ENCODE measurements at regions not wholly inside any gene's neighbourhood (a gene's known extent, or its start where the extent isn't known, plus 50 kb on each side); places are given as distances from the start of the nearest gene placed in this dataset.

DNA sequence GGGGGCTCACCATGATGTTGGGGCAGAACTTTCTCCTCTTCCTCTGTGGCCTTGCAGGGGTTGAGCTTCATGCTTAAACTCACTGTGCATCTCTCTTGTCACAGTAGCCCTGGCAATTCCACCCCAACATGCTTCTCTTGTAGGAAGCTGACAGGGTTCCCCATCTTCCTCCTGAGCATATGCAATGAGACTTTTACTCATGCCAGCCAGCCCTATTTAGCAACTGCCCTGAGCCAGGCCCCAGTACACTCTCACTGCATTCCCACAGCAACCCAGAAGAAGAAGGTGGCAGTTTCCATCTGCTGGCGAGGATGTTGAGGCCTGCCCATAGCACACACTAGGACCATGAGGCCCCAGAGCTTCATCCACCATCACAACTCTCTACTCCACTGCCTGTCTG is 72.2 kb upstream of the TEX51 start:
- peaks cover 12% of the 10 kb centered on the region for H3K4me1 Mint-ChIP-seq
- DNase-seq (ENCODE audit: low spot score) (no peak), ATAC-seq (no peak)
- Histone ChIP-seq H3K9me2 (ENCODE audit: insufficient read depth) (peaks cover 5% of the 10 kb centered on the region; the same call in 1 of the 2 replicates), H3K4me3 (no peak overlapping the region), H4K20me1 (replicated peaks; ENCODE audit: insufficient read depth) (no peaks in the 10 kb centered on the region), H3F3A (replicated peaks; ENCODE audit: low read depth) (no peaks in the 10 kb centered on the region), H3K4me2 (no peak overlapping the region), H3K27ac (ENCODE audit: low read depth) (no peak overlapping the region), H3K36me3 (ENCODE audit: insufficient read depth) (no peaks in the 10 kb centered on the region), H3K4me1 (ENCODE audit: insufficient read depth) (peaks cover 7% of the 10 kb centered on the region; the same call in 1 of the 2 replicates), H3K27me3 (ENCODE audit: insufficient read depth) (no peaks in the 10 kb centered on the region), H2AFZ (no peak overlapping the region), H3K79me2 (replicated peaks; ENCODE audit: insufficient read depth) (no peaks in the 10 kb centered on the region)
- no peak for TF ChIP-seq CREB1 (CRISPR knock-in tag; IDR thresholded peaks at IDR 0.05; ENCODE audit: low read depth)
- TF ChIP-seq, protein P1, sequence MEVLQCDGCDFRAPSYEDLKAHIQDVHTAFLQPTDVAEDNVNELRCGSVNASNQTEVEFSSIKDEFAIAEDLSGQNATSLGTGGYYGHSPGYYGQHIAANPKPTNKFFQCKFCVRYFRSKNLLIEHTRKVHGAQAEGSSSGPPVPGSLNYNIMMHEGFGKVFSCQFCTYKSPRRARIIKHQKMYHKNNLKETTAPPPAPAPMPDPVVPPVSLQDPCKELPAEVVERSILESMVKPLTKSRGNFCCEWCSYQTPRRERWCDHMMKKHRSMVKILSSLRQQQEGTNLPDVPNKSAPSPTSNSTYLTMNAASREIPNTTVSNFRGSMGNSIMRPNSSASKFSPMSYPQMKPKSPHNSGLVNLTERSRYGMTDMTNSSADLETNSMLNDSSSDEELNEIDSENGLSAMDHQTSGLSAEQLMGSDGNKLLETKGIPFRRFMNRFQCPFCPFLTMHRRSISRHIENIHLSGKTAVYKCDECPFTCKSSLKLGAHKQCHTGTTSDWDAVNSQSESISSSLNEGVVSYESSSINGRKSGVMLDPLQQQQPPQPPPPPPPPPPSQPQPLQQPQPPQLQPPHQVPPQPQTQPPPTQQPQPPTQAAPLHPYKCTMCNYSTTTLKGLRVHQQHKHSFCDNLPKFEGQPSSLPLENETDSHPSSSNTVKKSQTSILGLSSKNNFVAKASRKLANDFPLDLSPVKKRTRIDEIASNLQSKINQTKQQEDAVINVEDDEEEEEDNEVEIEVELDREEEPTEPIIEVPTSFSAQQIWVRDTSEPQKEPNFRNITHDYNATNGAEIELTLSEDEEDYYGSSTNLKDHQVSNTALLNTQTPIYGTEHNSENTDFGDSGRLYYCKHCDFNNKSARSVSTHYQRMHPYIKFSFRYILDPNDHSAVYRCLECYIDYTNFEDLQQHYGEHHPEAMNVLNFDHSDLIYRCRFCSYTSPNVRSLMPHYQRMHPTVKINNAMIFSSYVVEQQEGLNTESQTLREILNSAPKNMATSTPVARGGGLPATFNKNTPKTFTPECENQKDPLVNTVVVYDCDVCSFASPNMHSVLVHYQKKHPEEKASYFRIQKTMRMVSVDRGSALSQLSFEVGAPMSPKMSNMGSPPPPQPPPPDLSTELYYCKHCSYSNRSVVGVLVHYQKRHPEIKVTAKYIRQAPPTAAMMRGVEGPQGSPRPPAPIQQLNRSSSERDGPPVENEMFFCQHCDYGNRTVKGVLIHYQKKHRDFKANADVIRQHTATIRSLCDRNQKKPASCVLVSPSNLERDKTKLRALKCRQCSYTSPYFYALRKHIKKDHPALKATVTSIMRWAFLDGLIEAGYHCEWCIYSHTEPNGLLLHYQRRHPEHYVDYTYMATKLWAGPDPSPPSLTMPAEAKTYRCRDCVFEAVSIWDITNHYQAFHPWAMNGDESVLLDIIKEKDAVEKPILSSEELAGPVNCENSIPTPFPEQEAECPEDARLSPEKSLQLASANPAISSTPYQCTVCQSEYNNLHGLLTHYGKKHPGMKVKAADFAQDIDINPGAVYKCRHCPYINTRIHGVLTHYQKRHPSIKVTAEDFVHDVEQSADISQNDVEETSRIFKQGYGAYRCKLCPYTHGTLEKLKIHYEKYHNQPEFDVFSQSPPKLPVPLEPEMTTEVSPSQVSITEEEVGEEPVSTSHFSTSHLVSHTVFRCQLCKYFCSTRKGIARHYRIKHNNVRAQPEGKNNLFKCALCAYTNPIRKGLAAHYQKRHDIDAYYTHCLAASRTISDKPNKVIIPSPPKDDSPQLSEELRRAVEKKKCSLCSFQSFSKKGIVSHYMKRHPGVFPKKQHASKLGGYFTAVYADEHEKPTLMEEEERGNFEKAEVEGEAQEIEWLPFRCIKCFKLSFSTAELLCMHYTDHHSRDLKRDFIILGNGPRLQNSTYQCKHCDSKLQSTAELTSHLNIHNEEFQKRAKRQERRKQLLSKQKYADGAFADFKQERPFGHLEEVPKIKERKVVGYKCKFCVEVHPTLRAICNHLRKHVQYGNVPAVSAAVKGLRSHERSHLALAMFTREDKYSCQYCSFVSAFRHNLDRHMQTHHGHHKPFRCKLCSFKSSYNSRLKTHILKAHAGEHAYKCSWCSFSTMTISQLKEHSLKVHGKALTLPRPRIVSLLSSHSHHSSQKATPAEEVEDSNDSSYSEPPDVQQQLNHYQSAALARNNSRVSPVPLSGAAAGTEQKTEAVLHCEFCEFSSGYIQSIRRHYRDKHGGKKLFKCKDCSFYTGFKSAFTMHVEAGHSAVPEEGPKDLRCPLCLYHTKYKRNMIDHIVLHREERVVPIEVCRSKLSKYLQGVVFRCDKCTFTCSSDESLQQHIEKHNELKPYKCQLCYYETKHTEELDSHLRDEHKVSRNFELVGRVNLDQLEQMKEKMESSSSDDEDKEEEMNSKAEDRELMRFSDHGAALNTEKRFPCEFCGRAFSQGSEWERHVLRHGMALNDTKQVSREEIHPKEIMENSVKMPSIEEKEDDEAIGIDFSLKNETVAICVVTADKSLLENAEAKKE (CRISPR knock-in tag; IDR thresholded peaks at IDR 0.05): no peak
- no peaks in the 10 kb centered on the region for H3K9me3 Mint-ChIP-seq
- no peak overlapping the region for H3K27ac Mint-ChIP-seq
- H3K27me3 Mint-ChIP-seq (ENCODE audit: insufficient read depth, low read depth, poor library complexity): peaks cover 4% of the 10 kb centered on the region
- no peaks in the 10 kb centered on the region for H3K36me3 Mint-ChIP-seq (ENCODE audit: low read depth)
- no peak overlapping the region for H3K4me3 Mint-ChIP-seq

DNA sequence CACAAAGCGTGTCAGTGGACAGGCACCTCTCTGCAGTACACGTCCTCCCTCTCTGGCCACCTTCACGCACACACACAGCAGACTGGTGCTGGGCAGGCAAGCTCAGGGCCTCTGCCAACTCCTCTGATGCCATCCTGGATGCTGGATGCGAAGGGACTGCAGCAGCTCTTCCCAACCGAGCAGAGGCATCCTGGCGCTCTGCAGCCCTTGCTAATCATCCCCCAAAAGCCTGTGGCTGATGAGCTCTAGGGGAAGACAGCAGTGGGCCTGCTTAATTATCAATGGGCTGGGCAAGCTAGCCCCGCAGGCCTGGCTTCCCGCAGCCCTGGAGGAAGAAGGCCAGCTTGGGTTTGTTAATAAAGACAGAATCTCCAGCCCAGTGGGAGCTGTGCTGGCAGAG is 71.3 kb upstream of the TEX51 start:
- DNase-seq (ENCODE audit: low spot score): peak; percentile 12
- no peak overlapping the region for H3K27ac Mint-ChIP-seq
- H3K4me2 ChIP-seq: no peak overlapping the region

More for the DNA sequence above, 71.3 kb upstream of the TEX51 start:
- H3K36me3 Mint-ChIP-seq (ENCODE audit: low read depth): no peaks in the 10 kb centered on the region
- Histone ChIP-seq H2AFZ (0 out of 2 replicates have a peak overlapping the region, but pooled peaks have one; percentile 59), H3K27ac (ENCODE audit: low read depth) (no peak overlapping the region), H4K20me1 (replicated peaks; ENCODE audit: insufficient read depth) (no peaks in the 10 kb centered on the region), H3K36me3 (ENCODE audit: insufficient read depth) (no peaks in the 10 kb centered on the region), H3K79me2 (replicated peaks; ENCODE audit: insufficient read depth) (no peaks in the 10 kb centered on the region), H3F3A (replicated peaks; ENCODE audit: low read depth) (no peaks in the 10 kb centered on the region), H3K4me3 (no peak overlapping the region), H3K9me2 (ENCODE audit: insufficient read depth) (peaks cover 5% of the 10 kb centered on the region; the same call in 1 of the 2 replicates), H3K27me3 (ENCODE audit: insufficient read depth) (no peaks in the 10 kb centered on the region), H3K4me1 (ENCODE audit: insufficient read depth) (peaks cover 7% of the 10 kb centered on the region; the same call in 1 of the 2 replicates)
- H3K4me1 Mint-ChIP-seq: peaks cover 14% of the 10 kb centered on the region
- no peak overlapping the region for H3K4me3 Mint-ChIP-seq
- peak; percentile 85 for ATAC-seq
- peaks cover 4% of the 10 kb centered on the region for H3K27me3 Mint-ChIP-seq (ENCODE audit: insufficient read depth, low read depth, poor library complexity)
- H3K9me3 Mint-ChIP-seq: no peaks in the 10 kb centered on the region
- TF ChIP-seq, protein P2, sequence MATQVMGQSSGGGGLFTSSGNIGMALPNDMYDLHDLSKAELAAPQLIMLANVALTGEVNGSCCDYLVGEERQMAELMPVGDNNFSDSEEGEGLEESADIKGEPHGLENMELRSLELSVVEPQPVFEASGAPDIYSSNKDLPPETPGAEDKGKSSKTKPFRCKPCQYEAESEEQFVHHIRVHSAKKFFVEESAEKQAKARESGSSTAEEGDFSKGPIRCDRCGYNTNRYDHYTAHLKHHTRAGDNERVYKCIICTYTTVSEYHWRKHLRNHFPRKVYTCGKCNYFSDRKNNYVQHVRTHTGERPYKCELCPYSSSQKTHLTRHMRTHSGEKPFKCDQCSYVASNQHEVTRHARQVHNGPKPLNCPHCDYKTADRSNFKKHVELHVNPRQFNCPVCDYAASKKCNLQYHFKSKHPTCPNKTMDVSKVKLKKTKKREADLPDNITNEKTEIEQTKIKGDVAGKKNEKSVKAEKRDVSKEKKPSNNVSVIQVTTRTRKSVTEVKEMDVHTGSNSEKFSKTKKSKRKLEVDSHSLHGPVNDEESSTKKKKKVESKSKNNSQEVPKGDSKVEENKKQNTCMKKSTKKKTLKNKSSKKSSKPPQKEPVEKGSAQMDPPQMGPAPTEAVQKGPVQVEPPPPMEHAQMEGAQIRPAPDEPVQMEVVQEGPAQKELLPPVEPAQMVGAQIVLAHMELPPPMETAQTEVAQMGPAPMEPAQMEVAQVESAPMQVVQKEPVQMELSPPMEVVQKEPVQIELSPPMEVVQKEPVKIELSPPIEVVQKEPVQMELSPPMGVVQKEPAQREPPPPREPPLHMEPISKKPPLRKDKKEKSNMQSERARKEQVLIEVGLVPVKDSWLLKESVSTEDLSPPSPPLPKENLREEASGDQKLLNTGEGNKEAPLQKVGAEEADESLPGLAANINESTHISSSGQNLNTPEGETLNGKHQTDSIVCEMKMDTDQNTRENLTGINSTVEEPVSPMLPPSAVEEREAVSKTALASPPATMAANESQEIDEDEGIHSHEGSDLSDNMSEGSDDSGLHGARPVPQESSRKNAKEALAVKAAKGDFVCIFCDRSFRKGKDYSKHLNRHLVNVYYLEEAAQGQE (IDR thresholded peaks at IDR 0.05; ENCODE audit: unreplicated experiment): no peak
- TF ChIP-seq, protein P3, sequence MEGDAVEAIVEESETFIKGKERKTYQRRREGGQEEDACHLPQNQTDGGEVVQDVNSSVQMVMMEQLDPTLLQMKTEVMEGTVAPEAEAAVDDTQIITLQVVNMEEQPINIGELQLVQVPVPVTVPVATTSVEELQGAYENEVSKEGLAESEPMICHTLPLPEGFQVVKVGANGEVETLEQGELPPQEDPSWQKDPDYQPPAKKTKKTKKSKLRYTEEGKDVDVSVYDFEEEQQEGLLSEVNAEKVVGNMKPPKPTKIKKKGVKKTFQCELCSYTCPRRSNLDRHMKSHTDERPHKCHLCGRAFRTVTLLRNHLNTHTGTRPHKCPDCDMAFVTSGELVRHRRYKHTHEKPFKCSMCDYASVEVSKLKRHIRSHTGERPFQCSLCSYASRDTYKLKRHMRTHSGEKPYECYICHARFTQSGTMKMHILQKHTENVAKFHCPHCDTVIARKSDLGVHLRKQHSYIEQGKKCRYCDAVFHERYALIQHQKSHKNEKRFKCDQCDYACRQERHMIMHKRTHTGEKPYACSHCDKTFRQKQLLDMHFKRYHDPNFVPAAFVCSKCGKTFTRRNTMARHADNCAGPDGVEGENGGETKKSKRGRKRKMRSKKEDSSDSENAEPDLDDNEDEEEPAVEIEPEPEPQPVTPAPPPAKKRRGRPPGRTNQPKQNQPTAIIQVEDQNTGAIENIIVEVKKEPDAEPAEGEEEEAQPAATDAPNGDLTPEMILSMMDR (conservative IDR thresholded peaks at IDR 0.05; ENCODE audit: low read depth in 2 of 2): no peak
- TF ChIP-seq POLR2AphosphoS5 (IDR thresholded peaks at IDR 0.05; ENCODE audit: low read depth) (no peak), STAT1 (IDR thresholded peaks at IDR 0.05; ENCODE audit: unreplicated experiment) (no peak), EZH2phosphoT487 (IDR thresholded peaks at IDR 0.05; ENCODE audit: unreplicated experiment) (no peak), JUNB (IDR thresholded peaks at IDR 0.05; ENCODE audit: unreplicated experiment) (no peak), NANOG (IDR thresholded peaks at IDR 0.05; ENCODE audit: borderline replicate concordance) (no peak)
- TF ChIP-seq, protein P4, sequence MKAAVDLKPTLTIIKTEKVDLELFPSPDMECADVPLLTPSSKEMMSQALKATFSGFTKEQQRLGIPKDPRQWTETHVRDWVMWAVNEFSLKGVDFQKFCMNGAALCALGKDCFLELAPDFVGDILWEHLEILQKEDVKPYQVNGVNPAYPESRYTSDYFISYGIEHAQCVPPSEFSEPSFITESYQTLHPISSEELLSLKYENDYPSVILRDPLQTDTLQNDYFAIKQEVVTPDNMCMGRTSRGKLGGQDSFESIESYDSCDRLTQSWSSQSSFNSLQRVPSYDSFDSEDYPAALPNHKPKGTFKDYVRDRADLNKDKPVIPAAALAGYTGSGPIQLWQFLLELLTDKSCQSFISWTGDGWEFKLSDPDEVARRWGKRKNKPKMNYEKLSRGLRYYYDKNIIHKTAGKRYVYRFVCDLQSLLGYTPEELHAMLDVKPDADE (IDR thresholded peaks at IDR 0.05): no peak
